ENCODE measurements at regions not wholly inside any gene's neighbourhood (a gene's known extent, or its start where the extent isn't known, plus 50 kb on each side); places are given as distances from the start of the nearest gene placed in this dataset.
"Not testable (repeated sequence)": the region's sequence is repeated elsewhere in the genome, so short reads cannot be mapped to it uniquely, and the experiment has no call there.

DNA sequence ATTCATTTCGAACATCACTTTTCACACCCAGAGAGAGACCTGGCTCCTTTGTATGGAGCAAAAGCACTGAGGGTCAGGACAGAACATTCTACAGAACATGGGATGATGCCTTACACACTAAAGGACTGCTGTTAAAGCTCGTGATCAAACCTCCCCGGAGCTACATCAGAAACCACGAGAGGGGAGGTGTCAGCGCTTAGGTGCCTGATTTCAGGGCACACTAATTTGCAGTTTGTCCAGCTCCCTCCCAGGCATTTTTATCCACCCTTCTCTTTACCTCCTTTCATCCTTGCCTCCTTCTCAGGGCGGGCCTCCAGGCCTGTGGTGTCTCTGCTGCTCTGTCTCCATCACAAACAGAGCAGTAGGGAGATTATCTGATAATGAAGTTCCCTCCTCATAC, 127.5 kb downstream of the VPREB1 start:
- no peak for DNase-seq (ENCODE audit: low read depth)

DNA sequence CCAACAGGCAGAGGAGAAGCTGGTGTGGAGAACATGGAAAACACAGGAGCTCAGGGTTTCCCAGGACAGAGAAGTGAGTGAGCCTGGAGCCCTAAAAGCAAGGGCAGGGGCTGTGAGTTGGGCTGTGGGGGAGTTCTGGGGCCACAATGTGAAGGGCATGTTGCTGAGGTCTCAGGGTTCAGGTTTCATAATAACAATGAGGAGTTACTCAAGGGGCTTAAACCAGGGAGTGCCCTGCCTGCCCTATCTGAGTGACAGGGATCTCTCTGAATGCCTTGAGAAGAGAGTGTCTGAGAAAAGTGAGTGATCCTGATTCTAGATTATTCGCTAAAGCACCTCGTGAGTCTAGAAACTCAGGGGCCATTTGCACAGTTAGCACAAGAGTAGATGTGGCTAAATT, 129.6 kb downstream of the VPREB1 start:
- no peak for DNase-seq (ENCODE audit: low read depth)

DNA sequence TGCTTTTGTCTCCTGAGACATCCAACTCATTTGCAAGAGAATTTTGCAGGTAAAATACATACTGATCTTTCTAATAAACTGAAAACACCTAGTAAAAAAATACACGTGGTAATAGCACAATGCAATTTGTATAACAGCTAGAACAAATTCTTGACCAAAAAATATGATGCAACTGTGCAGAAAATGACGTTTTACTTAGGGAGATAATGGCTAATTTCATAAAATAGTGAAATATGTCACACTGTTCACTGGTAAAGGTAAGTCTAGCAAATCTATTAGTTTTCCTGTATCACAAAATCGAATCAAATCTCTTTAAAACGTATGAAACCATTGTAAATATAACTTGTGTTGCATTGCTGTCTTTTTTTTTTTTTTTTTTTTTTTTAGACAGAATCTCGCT, 130.0 kb downstream of the VPREB1 start:
- DNase-seq (ENCODE audit: low read depth), result no peak

DNA sequence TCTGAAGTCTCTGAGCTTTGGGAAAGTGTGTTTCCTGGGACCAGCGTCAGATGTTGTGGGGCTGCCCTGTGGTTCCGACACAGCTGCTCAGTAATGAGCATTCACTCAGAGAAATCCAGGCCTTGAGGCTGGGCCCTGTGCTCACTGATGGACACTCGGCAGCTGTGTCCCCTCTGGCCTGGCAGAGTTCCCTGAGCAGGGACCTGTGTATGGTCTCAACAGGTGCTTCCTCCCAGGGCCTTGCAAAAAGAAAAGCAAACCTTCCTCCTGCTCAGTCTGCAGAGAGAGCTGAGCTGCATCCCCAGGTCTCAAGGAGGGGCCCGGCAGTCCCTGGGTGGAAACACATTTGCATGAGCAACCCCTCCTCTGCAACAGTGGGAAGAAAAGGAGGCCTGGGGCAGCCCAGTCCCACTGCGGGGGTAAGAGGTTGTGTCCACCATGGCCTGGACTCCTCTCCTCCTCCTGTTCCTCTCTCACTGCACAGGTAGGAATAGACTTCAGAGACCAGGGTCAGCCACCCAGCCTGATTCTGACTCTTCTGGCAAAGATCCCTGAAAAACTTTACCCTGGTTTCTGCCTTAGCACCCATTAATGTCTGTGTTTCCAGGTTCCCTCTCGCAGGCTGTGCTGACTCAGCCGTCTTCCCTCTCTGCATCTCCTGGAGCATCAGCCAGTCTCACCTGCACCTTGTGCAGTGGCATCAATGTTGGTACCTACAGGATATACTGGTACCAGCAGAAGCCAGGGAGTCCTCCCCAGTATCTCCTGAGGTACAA, 131.2 kb downstream of the VPREB1 start:
- DNase-seq (ENCODE audit: low read depth), result no peak

DNA sequence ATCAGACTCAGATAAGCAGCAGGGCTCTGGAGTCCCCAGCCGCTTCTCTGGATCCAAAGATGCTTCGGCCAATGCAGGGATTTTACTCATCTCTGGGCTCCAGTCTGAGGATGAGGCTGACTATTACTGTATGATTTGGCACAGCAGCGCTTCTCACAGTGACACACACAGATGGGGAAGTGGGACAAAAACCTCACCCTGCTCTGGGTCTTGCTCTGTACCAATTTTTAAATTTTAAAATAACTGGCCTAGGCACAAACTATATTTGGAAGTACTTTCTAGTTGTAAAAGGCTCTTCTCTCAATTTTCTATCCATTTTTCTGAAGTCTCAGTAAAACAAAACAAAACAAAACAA, 131.7 kb downstream of the VPREB1 start:
- no peak for DNase-seq (ENCODE audit: low read depth)

DNA sequence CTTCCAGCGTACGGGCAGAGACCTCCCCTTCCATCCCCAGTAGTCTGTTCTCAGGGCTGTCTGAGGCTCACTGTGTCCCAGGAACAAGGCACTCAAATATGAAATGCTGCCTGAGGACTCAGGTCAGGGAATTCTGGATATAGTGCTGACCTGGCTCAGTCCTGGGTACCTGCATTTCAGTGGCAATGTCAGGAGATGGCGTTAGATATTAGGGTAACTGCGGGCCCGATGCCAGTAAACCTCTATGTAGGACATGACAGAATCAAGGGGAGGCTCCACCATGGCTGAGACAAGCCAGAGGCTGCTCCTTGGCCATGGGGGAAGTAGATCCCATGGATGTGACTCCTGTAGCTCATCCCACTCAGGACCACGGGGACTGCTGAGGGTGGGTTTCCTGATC, 131.7 kb downstream of the ZNF280B start:
- not testable (repeated sequence) for DNase-seq (ENCODE audit: low read depth)

DNA sequence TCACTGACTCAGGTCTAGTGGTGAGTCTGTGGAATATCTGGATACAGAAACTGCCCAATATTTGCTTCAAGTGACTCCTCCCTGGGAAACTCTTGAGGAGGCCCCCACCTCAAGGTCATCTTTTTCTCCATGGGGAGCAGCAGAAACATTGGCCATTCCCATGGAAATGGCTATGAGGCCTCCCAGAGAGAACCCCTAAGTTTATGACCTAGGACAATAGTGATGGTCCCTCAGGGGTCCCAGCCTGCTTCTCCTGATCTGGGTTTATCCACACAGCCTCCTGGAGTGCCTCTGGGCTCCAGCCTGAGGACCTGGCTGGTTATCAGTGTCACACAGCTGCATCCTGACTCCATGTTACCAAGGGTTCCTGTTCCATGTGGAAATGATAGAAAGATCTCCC, 131.2 kb downstream of the ZNF280B start:
- DNase-seq (ENCODE audit: low read depth), result no peak

DNA sequence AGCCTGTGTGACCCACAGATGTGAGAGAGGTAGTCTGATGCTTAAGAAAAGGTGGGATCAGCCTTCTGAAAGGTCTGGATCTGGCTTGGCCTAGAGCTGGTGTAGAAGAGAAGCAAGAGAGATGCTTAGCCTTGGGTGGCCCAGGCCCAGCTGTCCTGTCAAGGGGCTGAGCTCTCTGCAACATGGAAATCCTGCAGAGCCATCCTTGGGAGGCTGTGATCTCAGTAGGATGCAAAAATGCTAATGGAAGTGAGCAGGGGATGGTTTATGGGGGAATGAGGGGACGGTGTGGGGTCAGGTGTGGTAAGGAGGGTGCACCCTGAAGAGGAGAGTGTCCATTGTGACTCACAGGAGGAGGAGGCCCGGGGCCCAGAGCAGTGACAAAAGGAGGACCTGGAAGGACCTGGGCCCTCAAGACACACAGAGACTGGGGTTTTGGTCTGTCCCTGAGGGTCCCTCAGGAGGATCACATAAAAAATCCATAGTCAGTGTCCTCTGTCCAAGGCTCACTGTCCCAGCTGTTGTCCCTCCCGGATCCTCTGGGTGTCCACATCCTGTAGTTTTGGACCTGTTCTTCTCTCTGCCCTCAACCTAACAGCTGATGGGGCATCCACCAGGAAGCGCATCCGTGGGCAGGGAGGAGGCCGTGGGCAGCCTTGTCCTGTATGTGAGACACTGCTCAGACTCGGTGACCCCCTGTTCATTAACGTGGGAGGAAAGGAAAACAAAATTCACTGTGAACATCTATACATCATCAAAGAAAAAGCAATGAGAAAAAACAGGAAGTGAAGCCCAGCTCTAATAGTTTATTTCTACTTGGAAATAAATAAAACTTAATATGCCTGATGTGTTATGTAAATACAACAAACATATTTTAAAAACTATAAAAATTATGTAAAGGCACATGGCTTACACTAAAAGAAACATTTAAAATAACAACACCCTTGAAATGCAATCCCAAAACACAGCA, 129.8 kb downstream of the ZNF280B start:
- DNase-seq (ENCODE audit: low read depth), result no peak

DNA sequence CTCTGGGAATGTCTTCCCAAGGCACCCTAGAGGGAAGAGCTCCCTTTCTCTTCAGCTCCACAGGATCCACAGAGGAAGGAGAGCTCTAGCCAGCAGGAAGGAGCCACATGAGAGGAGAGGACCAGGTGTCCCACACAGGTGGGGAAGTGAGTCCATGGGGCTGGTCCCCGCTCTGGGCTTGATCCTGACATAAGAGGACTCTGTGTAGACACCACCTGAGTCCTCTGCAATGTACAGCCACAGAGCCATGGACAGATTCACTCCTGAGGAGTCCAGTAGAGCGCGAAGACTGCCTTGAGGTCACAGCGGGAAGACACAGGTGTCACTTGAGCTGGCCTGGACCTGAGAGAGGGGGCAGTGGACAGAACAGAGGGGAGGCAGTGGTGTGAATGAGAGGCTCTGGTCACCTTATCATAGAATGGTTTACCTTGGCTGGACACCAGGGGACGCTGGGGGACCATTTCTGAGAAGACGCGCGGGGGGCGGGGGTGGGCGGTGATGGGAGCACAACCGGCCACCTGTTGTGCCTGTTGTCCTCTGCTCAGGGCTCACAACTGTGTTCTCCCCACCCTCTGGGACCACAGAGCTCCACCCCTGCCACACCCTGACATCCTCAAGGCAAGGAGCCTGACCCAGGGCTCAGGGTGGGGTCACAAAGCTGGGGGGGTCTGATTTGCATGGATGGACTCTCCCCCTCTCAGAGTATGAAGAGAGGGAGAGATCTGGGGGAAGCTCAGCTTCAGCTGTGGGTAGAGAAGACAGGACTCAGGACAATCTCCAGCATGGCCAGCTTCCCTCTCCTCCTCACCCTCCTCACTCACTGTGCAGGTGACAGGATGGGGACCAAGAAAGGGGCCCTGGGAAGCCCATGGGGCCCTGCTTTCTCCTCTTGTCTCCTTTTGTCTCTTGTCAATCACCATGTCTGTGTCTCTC, 128.2 kb downstream of the ZNF280B start:
- no peak for DNase-seq (ENCODE audit: low read depth)

DNA sequence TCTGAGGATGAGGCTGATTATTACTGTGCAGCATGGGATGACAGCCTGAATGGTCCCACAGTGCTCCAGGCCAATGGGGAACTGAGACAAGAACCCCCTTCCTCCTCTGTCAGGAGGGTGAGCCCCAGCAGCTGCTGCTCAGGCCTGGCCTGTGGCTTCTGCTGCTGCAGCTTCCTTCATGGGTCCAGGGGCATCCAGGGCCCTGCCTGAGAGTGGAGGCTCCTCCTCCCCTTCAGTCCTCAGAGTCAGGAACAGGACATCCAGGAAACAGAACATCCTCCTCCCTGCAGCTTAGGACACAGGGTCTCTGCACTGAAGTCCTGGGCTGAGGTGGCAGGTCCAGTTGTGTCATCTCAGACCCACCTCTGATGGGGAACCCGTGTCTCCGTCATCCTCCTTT, 127.2 kb downstream of the ZNF280B start:
- not testable (repeated sequence) for DNase-seq (ENCODE audit: low read depth)

DNA sequence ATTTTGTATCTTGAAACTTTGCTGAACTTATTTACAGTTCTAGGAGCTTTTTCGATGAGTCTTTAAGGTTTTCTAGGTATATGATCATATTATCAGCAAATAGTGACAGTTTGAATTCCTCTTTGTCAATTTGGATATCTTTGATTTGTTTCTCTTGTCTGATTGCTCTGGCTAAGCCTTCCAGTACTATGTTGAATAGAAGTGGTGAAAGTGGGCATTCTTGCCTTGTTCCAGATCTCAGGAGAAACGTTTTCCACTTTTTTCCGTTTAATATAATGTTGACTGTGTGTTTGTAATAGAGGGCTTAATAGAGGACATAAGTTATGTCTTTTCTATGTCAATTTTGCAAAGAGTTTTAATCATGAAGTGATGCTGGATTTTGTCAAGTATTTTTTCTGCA, 124.3 kb downstream of the ZNF280B start:
- DNase-seq (ENCODE audit: low read depth), result no peak

DNA sequence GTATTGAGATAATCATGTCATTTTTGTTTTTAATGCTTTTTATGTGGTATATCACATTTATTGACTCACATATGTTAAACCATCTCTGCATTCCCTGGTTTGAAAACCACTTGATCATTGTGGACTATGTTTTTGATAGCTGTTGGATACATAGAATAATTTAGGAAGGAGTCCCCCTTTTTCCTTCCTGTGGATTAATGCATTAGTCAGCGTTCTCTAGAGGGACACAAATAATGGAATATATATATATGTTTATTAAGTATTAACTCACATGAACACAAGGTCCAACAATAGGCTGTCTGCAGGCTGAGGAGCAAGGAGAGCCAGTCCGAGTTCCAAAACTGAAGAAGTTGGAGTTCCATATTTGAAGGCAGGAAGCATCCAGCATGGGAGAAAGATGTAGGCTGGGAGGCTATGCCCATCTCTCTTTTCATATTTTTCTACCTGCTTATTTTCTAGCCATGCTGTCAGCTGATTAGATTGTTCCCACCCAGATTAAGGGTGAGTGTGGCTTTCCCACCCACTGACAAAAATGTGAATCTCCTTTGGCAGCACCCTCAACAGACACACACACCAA, 123.8 kb downstream of the ZNF280B start:
- DNase-seq (ENCODE audit: low read depth), result no peak

DNA sequence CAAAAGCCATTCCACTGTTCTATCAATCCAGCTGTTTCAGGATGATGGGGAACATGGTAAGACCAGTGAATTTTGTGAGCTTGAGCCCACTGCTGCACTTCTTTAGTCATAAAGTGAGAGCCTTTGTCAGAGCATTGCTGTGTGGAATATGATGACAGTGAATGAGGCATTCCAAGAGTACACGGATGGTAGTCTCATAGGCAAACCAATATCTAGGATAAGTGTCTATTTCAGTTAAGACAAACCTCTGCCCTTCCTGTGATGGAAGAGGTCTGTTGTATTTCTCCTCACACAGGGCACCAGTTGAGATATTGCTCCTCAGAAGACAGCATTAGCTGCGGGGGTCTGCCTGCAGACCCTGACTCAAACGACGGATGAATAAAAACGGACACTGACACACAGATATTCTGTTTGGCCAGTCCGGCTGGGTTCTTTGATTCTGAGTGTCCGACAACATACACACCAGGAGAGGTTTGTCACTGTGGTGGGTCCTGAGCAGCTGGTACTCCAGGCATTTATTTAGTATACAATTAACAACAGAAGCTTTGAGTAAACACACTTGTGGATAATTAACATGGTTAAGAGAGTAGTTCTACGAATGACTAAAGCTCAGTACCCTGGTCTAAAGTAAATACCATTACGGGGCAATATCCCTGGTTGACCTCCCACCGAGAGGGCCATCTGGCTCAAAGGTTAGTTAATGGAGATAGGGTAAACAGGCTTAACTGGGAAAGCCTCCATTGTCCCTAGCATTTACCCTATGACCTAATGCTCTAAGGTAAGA, 121.7 kb downstream of the ZNF280B start:
- no peak for DNase-seq (ENCODE audit: low read depth)

DNA sequence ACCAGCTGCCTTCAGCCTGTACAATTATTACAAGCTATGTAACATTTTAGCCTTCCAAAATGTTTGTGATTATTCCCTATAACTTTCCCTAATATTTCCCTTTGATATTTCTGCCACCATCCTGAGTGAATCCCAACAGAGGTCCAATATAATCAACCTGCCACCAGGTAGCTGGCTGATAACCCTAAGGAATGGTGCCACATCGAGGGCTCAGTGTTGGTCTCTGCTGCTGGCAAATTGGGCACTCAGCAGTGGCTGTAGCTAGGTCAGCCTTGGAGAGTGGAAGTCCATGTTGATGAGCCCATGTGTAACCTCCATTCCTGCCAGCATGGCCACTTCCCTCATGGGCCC, 121.2 kb downstream of the ZNF280B start:
- DNase-seq (ENCODE audit: low read depth), result no peak

DNA sequence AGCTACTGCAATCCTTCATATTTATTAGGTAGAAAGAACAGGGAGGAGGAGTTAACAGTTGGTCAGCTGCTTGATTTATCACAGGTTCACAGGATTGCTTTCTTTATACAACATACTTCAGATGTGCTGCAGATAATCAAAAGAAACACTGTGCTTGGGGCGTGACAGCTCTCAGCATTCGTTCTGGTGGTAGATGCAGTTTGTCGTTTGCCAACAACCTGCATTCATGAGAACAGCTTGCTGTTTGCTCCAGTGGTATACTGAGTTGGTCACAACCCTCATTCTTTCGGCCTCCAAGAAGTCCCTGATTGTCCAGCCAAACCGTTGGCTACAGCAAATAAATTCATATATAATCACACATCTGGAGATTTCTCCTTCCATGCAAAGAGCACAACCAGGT, 120.5 kb downstream of the ZNF280B start:
- no peak for DNase-seq (ENCODE audit: low read depth)

DNA sequence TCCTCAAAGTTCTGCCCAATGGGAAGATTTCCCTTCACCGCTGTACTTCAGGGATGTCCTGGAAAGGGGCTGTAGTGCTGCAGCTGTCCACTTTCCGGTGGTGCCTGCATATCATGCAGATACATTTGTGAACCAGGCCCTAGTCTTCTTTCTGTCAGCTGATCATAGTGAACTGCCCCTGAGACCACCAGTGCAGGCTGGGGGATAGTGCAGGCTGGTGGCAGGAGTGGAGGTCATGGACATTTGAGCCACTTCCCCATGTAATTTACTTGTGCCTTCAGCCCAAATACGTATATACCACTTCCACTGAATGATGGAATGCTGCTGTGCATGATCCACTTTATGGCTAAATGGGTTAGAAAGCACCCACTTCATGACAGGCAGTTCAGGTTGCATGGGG, 120.0 kb downstream of the ZNF280B start:
- no peak for DNase-seq (ENCODE audit: low read depth)

DNA sequence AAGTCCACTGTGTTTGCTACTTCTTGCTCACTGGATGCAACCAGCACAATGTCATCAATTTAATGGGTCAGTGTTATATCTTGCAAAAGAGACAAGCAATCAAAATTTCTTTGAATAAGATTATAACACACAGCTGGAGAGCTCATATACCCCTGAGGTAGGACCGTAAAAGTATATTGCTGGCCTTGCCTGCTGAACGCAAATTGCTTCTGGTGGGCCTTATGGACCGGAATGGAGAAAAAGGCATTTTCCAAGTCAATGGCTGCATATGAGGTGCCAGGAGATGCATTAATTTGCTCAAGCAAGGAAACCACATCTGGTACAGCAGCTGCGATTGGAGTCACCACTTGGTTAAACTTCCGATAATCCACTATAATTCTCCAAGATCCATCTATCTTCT, 119.1 kb downstream of the ZNF280B start:
- DNase-seq (ENCODE audit: low read depth), result no peak

DNA sequence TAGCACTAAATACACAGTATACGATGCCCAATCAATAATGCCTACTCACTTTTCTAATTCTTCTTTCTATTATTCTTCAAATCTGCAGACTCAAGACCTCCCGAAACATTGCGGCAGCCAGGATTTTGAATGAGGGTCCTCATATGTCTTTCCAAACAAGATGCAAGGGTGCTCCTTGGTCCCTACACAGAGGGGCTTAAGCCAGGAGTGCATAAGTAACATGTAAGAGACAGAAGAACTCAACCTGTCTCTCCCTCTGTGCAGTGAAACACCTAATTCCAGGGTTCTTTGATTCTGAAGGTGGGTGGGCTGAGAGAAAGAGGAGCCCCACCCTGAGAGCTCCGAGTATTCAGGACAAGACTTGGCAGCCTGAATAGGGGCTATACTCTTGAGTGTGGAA, 117.6 kb downstream of the ZNF280B start:
- no peak for DNase-seq (ENCODE audit: low read depth)

DNA sequence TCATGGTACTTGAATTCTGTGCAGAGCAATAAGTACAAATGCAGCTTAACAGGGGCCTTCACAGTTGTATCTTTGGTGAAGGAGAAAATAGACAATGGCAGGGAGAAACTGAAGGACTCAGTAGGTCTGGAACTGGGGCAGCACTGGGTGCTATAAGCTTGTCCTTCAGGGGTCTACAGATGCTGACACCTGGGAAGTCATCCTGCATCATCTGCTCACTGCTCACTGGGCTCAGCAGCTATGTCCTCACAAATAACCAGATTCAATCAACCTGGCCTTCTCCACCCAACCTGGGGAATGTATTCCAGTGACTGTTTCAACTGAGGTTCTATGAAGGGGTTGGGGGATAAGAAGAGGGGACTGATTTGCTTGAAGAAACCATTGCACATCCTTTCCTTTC, 117.0 kb downstream of the ZNF280B start:
- no peak for DNase-seq (ENCODE audit: low read depth)

DNA sequence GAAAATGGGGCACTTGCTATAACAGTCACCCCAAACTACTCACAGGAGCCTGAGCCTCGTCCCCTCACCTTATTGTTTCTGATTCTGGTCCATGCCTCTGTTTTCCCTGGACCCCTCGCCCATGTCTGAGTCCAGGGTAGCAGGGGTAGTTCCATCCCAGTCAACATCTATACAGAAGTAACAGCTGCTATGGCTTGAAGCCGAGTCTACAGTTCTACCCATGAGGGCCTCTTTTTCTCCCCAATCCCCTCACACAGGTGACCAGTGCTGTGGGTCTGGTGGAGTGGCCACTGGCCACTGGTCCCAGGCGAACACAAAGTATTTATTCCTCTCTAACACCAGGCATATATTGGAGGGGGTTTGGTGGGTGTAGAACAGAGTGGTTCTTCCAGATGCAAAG, 116.4 kb downstream of the ZNF280B start:
- no peak for DNase-seq (ENCODE audit: low read depth)

DNA sequence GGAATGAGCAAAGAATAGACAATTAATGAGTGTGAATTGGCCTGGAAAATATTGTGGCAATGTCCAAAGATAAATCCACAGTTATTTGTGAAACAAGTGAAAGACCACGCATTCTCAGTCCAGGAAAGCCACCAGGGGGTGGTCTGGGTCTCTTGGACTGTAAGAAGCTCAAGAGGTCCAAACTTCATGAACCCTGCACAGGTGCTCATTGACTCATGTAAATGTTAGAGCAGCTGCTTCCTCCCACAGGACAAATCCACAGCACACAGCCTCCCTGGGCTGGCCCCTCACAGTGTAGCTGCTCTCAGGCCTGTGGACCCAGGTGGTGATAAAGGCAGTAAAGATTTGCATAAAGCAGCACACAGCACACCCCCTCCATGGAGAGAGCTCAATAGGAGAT, 114.0 kb downstream of the ZNF280B start:
- no peak for DNase-seq (ENCODE audit: low read depth)

Data from RPMI7951 (cell line).